Stimulated activated CD4-positive, alpha-beta T cell treated with anti-CD3 and anti-CD28 coated beads, Interleukin-12 subunit alpha, Interleukin-12 subunit beta, amount 100 ng/mL, for 24 hours (primary cell): ENCODE measurements at regions not wholly inside any gene's neighbourhood (a gene's known extent, or its start where the extent isn't known, plus 50 kb on each side); places are given as distances from the start of the nearest gene placed in this dataset.

ENCODE experiments used
- DNase-seq, 2 experiments: peaks; one replicate each; pipeline ENCODE4 v3.0.0-alpha.2; 2020; ENCODE audit warnings: low read depth in 2 of 2

DNA sequence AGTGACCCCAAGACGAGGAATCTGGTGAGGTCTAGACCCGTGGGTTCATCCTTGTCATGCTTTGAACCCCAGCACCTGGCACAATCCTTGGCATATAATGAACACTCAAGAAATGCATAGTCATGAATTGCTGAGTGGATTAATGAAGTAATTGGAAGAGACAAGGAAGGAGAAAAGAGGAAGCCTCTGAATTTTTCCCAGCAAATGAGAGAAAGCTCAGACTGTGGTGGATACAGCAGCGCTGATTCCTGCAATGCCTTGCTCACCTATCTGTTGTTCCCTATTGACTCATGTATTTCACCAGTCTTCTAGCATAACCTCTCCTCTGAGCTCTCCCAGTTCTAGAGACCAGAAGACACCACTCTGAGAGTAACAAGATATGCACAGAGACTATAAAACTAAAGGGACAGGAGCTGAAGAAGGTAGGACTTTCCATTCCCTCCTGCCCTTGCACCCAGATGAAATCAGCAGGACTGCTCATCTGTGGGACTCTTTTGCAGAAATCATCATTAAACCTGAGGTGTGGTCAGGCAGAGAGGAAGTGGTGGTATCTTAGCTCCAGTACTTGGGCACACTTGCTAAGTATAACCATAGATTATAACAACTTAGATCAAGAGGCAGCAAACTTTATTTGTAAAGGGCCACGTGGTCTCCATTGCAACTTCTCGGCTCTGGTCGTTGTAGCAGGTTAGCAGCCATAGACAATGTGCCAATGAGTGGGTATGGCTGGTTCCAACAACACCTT, 102.8 kb downstream of the MAF start:
- no peak for DNase-seq

DNA sequence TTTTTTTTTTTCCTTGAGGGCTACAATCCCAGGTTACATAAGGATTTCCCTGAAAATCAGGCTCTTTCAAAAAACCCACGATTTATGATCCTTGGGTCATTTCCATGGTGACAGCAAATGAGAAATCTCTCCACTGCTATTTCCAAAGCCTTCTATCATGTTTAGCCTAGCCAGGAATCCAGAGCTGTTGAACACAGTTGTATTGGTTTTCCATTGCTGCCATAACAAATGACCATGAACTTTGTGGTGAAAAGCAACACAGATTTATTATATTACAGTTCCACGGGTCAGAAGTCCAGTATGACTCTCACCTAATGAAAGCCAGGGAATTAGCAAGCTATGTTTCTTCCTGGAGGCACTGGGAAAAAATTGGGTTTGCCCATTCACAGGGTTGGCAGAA, 106.6 kb downstream of the MAF start:
- no peak for DNase-seq

DNA sequence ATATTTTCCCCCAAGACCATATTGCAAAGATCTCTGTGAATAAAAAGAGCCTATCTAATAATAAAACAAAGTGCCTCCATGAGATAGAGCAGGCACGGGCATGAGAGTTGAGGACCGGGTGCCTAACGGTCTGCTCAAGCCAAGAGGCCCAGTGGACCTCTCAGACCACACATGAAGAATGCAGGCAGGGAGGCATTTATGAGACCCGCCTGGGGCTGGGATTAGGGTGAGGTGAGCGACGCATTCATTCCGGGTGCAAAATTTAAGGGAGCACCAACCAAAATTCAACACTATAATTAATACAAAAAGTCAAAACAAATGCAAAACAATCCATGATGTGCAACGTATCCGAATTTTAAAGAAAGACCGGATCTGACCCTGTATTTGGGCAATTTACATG, 108.5 kb downstream of the MAF start:
- DNase-seq: no peak

DNA sequence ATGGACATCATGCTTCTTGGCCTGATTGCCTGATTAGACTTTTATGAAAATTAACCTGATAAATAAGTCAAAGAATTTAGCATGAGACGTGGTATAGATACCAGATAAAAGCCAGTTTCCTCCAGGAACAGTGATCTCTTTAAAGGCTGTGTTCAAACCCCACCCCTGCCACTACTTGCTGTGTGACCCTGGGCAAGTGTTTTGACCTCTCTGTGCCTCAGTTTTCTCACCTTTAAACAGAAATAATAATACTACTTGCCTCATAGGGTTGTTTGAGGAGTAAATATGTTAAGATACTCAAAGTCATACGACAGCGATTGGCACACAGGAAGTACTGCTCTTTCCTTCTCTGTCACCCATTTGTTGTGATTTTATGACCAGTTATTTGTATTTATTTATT, 115.5 kb downstream of the MAF start:
- DNase-seq: no peak

DNA sequence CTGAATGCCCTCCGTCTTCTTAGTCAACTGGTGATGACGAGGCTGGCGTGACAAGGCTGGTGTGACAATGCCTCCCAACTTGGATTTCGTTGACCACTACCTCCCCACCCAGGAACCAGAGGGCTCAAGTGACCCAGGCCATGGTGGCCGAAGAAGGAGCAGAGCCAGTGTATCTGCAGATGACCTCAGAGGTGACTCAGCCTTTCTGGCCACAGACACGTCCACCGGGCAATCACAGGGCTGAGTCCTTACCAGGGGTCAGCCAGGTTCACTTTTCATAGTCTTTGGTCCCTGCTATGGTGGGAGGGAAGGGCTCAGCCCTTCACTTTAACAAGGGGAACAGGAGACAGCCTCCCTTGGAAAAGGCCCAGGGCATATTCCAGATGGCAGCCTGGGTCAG, 116.3 kb downstream of the MAF start:
- DNase-seq: no peak

DNA sequence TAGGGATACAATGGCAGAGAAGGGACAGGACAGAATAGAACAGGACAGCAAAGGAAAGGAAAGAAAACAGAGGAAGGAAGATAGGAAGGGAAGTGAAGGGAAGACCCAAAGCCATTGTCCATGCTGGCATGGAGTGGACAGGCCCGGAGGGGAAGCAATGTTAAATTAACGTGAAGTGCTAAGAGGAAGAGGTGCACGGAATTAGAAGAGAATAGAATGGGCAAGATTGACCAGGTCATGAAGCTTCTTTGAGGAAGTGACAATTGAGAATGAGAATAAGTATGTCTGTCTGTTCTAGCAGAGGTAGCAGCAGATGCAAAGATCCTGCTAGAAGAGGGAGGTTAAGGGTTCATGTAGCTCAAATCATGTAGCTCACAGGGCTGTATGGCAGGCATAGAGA, 117.2 kb downstream of the MAF start:
- no peak for DNase-seq

DNA sequence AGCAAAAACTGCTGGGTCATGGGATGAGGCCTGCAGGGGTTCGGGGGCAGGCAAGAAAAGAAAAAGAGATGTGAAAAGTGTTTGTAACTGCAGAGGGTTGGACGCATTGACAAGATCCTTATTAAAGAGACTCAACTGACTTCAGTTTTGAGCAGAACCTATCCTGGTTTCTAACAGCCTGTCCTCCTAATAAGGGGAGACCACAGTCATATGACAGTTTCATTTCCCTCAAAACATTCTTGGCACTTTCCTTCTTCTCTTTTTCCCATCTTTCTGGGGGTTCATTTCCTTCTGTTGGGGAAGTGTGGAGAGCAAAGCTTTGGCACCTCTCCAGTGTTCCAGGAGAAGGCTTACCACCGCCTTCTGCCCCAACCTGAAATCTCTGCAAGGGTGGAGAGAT, 118.5 kb downstream of the MAF start:
- no peak for DNase-seq

DNA sequence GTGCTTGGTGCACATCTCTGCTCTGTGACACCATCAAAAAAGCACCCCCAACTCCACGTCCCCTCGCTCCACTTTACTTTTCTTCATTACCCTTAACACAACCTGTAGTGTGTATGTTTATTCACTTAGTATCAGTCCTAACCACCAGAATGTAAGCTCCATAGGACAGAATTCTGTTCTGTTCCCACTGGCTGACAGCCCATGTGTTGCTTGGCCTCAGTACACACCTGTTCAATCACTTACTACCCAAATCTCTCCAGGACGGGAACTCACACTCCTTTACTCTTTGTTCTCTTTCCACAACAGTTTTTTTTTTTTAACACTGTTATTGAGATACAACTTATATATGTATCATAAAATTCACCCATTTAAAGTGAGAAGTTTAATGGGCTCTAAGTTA, 119.6 kb downstream of the MAF start:
- no peak for DNase-seq

DNA sequence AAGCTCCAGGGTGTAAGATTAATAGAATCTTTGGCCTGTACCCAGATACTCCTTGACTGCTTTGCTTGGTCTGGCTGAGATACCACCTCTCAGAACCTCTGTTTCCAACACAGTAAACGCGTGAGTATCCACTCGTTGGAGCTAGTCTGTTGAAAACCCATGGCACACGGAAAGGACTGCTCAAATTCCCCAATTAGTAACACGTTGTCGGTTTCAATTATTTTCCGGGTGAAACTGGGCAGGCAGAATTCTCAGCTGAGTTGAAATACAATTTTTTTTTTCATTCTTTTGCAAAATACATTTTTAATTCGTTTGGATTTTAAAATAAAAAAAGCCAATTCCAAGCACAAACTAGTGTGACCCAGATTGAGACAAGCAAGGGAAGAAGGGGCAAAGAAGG, 120.5 kb downstream of the MAF start:
- DNase-seq: no peak

DNA sequence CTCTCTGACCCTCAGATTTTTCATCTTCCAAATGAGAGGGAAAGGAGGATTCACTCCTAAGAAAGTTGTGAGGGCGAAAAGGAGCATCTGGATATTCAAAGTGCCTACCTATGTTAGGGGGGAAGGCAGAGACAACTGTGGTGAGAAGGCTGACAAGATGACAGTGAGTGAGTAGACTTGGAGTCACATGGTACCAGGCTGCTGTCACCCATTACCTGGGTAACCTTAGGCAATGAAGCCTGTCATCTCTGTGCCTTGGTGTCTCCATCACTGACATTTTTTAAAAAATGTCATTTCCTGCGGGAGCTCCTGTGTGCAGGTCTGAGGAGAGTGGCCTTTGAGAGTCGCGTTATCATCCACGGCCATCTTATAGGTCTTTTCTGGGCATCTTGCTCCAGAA, 124.0 kb downstream of the MAF start:
- DNase-seq: no peak

DNA sequence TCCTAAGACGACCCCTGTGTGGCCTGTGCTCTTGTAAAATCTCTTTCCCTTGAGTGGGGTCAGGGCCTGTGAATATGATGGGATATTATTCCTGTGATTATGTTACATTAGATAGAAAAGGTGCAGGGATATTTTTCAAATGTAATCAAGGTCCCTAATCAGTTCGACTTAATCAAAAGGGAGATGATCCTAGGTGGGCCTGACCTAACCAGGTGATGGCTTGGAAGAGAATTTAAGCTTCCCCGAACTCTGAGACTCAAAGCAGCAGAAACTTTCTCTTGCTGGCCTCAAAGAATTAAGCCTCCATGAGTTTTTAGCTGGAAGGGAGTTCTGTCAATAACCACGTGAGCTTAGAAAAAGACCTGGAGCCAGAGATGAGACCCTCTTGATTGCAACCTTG, 124.7 kb downstream of the MAF start:
- no peak for DNase-seq

DNA sequence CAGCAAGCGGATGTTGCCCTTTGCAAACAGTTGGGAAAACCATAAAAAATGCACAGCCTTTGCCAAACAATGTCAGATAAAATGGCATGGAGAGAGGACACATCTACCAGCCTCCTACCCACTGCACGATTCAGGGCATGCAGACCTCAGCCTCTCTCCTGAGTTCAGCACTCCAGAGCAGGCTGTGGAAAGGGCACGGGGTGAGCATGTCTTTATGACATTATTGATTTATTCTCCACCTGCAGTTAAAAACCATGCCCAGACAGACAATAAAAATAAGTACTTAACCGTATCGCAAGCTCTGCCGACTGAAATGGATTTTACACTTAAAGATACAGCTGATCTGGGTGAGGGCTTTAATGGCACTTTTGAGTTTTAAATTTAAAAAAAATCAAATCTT, 127.1 kb downstream of the MAF start:
- no peak for DNase-seq

DNA sequence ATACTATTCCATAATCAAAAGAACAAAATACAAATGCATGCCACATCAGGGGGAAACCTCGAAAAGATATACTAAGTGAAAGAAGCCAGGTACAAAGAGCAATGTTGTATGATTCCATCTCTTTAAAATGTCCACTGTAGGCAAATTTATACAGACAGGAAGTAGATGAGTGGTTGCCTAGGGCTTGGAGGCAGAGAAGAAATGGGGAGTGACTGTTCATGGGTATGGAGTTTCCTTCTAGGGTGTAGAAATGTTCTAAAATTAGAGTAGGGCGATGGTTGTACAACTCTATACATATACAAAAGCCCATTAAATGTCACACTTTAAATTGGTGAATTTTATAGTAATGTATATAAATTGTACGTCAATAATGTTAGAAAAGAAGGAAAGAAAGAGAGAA, 128.1 kb downstream of the MAF start:
- no peak for DNase-seq

DNA sequence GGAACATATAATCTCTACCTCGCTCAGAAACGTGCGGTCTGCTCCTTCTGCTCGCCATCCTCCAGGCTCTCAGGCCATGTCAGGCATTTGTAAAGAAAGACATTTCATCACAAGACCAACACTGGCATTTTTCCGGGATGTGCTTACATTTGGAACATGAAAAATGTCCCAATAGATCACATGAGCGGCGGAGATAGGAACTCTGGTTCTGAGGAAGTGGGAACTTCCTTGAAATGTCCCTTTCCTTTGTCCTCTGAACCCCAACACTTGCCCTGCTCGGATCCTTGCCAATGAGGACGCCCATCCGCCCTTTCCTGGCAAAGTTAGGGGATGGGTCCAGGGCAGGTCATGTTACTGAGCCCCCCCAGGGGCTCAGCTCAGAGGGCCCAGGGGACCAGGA, 130.5 kb downstream of the MAF start:
- no peak for DNase-seq

DNA sequence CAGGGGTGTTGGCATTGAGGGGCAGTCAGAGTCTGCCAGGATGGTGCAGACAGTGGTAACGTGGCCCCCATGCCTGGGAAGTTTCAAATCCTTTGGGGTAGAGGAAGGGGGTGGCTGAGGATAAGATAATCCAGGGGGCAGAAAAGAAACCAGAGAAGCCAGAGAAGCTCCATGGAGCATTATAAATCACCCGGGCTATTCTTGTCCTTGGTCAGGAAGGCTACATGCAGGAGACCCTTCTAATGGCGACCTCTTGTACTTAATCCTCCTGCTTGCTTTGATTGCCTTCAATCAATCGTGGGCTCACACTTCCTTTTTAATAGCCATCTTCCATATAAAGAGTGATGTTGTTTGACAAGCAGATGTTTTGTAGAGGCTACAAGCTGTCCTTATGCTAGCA, 131.9 kb downstream of the MAF start:
- no peak for DNase-seq

DNA sequence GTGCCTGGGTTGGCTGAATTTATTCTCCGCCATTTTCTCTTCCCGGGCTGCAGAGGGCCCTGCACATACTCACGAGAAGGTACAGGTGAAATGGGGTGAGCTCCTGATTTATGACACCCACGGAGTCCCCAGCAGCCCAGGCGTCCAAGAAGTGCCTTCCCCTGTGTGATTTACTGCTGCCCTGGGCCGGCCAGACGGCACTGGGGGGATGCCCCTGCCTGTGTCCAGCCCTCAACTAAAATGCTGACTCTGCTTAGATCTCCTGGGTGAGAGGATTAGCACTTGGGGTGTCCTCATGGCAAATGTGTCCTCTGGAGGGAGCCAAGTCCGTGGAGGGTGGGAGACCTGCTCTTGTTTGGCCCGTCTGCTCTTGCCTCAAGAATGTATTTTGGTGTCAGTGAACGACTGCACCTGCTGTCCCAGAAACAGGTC, 132.4 kb downstream of the MAF start:
- no peak for DNase-seq

DNA sequence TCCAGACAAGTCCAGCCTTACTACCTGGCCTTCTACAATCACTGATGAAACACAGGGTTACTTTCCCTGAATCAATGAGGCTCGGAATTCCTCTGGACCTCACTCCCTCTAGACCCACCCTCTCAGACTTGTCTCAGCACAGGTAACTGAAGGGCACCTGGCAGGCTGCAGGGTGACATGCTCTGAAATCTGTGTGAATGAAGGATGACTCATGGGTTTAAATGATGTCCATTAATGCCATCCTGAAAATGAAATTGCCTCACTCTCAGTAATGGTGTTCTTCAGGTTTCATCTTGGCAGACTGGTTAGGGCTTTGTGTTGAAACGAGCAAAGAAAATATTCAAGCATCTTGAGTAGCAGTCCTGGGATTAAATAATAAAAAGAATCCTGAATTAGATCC, 134.4 kb downstream of the MAF start:
- DNase-seq: no peak

DNA sequence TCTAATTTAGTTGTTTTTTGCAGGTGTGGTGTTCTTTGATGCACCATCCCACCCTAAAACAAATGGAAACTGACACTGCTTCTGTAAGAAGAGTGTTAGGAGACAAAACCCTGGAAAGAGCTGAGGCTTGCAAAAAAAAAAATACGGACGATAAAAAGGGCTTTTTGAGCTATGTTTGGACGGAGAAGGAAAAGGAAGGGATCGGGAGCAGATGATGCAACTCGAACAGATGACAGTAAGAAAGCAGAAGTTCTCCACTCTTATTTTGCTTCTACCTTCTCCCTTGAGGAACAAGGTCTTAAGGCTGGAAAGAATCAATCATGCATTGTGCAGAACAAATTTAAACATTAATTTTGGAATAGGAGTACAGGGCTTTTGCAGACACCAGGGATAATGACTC, 136.7 kb downstream of the MAF start:
- DNase-seq: no peak

DNA sequence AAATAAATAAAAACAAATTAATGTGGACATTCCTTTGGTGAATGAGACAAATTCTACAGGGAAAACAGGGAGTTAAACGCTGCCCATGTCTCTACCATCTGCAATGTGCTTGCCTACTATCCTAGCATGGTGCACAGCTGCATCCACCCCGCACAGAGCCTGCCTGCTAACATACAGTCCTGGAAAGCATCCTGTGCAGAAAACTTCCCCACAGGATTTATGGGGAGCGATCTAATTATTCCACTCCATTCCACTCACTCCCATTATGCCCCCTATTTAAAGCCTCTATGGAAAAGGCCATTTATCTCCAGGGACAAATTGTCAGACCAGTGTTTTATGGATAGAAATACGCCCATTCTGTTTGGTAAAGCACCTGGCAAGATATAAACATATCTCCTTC, 144.5 kb downstream of the MAF start:
- DNase-seq: no peak

DNA sequence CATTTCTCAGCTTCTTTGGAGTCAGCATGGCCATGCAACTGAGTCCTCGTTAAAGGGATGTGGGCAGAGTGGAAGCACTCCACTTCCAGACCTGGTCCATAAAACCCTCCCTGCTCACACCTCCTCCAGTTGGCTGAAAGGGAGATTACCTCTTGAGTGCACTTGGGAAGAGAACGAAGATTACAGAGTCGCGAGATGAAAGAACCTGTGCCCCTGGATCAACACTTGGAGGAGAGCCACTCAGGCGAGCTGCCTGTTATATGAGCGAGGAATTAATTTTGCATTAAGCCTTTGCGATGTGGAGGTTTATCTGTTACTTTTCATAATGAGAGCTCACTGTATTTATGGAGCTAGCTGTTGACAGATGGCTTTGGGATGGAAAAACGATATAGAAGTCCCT, 147.9 kb downstream of the MAF start:
- no peak for DNase-seq

DNA sequence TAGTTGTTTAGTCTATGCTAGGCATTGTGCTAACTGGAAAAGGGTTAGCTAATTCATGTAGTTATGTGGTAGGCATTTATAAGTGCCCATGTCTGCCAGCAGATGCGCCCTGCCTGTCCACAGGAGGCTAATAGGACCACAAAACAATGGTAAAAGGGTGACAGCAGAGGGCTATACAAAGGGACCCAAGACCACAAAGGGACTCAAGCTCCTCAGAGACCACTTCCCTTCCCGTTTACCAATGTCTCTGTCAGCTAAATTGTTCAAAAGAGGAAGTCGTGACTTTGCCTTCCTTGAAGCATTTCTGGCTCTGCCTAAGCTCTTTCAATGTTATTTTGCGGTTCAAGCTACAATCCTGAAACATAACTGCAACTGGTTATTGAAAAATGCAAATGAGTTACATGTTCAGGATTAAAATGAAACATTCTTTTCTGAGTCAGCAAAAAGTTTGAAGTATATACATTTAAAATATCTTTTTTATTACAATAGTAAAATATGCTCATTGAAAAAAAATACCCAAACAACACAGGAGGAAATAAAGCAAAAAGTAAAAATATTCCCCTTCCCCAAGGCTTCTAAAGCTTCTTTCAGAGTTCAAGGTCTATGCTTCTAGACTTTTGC, 149.2 kb downstream of the MAF start:
- no peak for DNase-seq

DNA sequence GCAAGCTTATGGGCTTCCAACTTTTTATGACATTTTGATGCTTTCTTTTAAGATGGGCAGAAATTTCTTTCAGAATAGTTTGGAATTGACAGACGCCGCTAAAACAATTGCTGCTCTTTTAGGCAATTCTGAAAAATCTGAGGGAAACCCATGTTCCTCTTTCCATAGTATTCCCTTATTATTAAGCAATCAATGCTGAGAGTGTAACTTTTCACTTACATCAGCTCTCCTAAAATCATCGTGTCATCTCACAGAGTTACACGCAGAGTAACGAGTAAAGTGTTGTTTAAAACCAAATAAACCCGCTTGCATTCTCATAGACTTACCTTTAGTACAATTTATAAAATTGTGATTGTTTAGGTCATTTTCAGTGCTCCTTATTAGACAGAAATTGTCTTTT, 150.6 kb downstream of the MAF start:
- DNase-seq: no peak

DNA sequence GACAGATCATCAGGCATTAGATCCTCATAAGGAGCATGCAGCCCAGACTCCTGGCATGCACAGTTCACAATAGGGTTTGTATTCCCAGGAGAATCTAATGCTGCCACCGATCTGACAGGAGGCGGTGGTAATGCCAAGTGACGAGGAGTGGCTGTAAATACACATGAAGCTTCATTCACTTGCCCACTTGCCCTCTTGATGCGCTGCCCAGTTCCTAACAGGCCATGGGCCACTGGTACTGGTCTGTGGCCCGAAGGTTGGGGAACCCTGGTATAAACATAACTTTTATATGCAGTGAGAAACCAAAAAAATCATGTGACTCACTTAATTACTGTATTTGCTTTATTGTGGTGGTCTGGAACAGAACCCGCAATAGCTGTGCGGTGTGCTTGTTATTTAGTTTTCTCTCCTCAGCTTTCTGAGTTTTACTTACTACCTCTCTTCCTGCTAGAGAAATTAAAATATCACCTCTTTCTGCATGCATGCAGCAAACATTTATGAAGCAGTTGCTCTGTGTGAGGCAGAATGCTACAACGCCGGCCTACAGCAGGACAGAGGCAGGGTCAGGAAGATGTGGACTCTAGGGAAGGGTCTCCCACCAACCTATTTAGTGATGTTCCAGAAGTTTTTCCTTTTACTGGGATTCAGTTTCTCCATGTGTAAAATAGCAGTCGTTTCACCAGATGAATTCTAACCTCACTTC, 151.3 kb downstream of the MAF start:
- DNase-seq: no peak
